ENCODE measurements at regions not wholly inside any gene's neighbourhood (a gene's known extent, or its start where the extent isn't known, plus 50 kb on each side); places are given as distances from the start of the nearest gene placed in this dataset.

DNA sequence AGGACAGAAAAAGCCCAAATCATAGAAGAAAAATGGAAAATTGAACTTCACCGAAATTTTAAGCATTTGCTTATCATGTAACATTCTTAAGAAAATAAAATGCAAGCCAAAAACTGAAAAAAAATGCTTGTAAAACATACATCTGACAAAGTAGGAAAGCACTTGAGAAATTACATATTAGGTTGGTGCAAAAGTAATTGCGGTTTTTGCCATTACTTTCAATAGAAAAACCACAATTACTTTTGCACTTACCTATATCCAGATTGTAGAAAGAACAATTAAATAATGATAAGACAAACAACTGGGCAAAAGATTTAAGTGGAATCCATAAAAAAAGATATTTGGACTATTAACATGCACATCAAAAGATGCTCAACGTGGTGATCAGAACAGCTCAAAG is 146.2 kb downstream of the TBXT start:
- DNase-seq (ENCODE audit: low spot score) = no peak
- TF ChIP-seq EZH2phosphoT487 (IDR thresholded peaks at IDR 0.05; ENCODE audit: low read depth, severe bottlenecking, unreplicated experiment) (no peak), EZH2 (IDR thresholded peaks at IDR 0.05; ENCODE audit: borderline replicate concordance) (no peak)
- TF ChIP-seq, protein P1, sequence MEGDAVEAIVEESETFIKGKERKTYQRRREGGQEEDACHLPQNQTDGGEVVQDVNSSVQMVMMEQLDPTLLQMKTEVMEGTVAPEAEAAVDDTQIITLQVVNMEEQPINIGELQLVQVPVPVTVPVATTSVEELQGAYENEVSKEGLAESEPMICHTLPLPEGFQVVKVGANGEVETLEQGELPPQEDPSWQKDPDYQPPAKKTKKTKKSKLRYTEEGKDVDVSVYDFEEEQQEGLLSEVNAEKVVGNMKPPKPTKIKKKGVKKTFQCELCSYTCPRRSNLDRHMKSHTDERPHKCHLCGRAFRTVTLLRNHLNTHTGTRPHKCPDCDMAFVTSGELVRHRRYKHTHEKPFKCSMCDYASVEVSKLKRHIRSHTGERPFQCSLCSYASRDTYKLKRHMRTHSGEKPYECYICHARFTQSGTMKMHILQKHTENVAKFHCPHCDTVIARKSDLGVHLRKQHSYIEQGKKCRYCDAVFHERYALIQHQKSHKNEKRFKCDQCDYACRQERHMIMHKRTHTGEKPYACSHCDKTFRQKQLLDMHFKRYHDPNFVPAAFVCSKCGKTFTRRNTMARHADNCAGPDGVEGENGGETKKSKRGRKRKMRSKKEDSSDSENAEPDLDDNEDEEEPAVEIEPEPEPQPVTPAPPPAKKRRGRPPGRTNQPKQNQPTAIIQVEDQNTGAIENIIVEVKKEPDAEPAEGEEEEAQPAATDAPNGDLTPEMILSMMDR (IDR thresholded peaks at IDR 0.05; ENCODE audit: poor library complexity) = no peak
- Histone ChIP-seq H3K4me3 (no peak overlapping the region), H4K20me1 (ENCODE audit: insufficient read depth, poor library complexity, severe bottlenecking) (no peaks in the 10 kb centered on the region), H3K27ac (no peak overlapping the region), H3K9me2 (replicated peaks; ENCODE audit: insufficient read depth) (no peaks in the 10 kb centered on the region), H3K27me3 (no peaks in the 10 kb centered on the region), H3K4me2 (no peak overlapping the region), H3K9me3 (ENCODE audit: low read depth) (no peaks in the 10 kb centered on the region), H2AFZ (no peak overlapping the region), H3K36me3 (replicated peaks; ENCODE audit: insufficient read depth, low read depth) (no peaks in the 10 kb centered on the region), H3K4me1 (ENCODE audit: insufficient read depth) (no peaks in the 10 kb centered on the region), H3K79me2 (no peaks in the 10 kb centered on the region)
- WGBS (ENCODE audit: low lambda C conversion rate, missing lambda C conversion rate) = 85% methylated on average over 3 of the region's 3 CpGs

DNA sequence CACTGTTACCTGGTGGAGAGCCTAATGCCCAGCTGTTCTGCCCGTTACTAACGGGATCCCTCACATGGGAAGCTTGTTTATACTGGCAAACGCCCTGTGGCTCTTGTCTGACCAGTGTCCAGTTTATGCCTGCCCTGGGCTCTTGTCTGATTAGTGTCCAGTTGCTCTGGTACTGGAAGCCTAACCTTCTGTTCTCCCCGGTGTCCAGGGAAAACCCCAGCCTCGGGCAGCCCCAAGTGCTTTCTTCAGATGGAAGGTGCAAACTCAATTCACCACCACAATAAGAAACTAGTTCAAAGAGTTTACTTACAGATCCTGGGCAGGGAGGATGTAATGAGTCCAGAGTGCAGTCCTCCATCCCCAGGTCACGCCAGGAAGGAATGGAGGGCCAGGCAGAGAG is 148.4 kb downstream of the TBXT start:
- no peaks in the 10 kb centered on the region for H3K36me3 ChIP-seq (replicated peaks; ENCODE audit: insufficient read depth, low read depth)
- no peak overlapping the region for H2AFZ ChIP-seq
- no peak overlapping the region for H3K27ac ChIP-seq

DNA sequence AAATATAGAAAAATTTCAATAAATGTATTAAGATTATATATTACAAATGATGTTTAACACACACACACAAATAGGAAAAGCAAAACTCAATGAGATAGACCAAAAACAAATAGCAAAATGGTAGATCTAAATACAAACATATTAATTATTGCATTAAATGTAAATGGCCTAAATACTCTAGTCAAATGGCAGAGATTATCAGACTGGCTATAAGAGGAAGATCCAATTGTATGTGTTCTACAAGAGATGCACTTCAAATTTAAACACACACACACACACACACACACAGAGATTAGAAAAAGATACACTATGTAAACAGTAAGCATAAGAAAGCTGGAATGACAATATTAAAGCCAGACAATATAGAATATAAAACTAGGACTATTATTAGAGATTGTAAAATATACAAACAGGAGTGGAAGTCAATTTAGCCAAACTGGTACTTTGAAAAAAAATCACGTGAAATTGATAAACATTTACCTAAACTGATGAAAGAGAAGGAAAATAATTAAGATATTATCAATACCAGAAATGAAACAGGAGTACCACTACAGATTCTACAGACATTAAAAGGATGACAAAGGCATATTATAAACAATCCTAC is 150.5 kb downstream of the TBXT start:
- TF ChIP-seq, protein P1 (IDR thresholded peaks at IDR 0.05; ENCODE audit: poor library complexity) = no peak
- TF ChIP-seq EZH2phosphoT487 (IDR thresholded peaks at IDR 0.05; ENCODE audit: low read depth, severe bottlenecking, unreplicated experiment) (no peak), EZH2 (IDR thresholded peaks at IDR 0.05; ENCODE audit: borderline replicate concordance) (no peak)
- Histone ChIP-seq H3K36me3 (replicated peaks; ENCODE audit: insufficient read depth, low read depth) (no peaks in the 10 kb centered on the region), H3K9me2 (replicated peaks; ENCODE audit: insufficient read depth) (no peaks in the 10 kb centered on the region), H3K4me2 (no peak overlapping the region), H3K9me3 (ENCODE audit: low read depth) (no peaks in the 10 kb centered on the region), H3K4me3 (no peak overlapping the region), H4K20me1 (ENCODE audit: insufficient read depth, poor library complexity, severe bottlenecking) (no peaks in the 10 kb centered on the region), H3K79me2 (no peaks in the 10 kb centered on the region), H3K27me3 (peaks cover 15% of the 10 kb centered on the region), H2AFZ (no peak overlapping the region), H3K4me1 (ENCODE audit: insufficient read depth) (no peaks in the 10 kb centered on the region), H3K27ac (no peak overlapping the region)
- DNase-seq (ENCODE audit: low spot score) = no peak
- WGBS (ENCODE audit: low lambda C conversion rate, missing lambda C conversion rate) = 76% methylated on average over 1 of the region's 1 CpG

More for the DNA sequence above, 148.4 kb downstream of the TBXT start:
- H3K9me2 ChIP-seq (replicated peaks; ENCODE audit: insufficient read depth) = no peaks in the 10 kb centered on the region
- H3K9me3 ChIP-seq (ENCODE audit: low read depth) = no peaks in the 10 kb centered on the region
- 86% methylated on average over 6 of the region's 6 CpGs for WGBS (ENCODE audit: low lambda C conversion rate, missing lambda C conversion rate)
- DNase-seq (ENCODE audit: low spot score) = no peak
- no peak overlapping the region for H3K4me2 ChIP-seq
- no peak overlapping the region for H3K4me3 ChIP-seq
- no peaks in the 10 kb centered on the region for H3K79me2 ChIP-seq
- TF ChIP-seq, protein P1 (IDR thresholded peaks at IDR 0.05; ENCODE audit: poor library complexity) = no peak
- TF ChIP-seq EZH2phosphoT487 (IDR thresholded peaks at IDR 0.05; ENCODE audit: low read depth, severe bottlenecking, unreplicated experiment) = no peak
- no peaks in the 10 kb centered on the region for H3K27me3 ChIP-seq
- no peaks in the 10 kb centered on the region for H3K4me1 ChIP-seq (ENCODE audit: insufficient read depth)
- no peaks in the 10 kb centered on the region for H4K20me1 ChIP-seq (ENCODE audit: insufficient read depth, poor library complexity, severe bottlenecking)

Measured in hepatocyte (in vitro differentiated cells).